Erythroblast (primary cell): ENCODE measurements at regions not wholly inside any gene's neighbourhood (a gene's known extent, or its start where the extent isn't known, plus 50 kb on each side); places are given as distances from the start of the nearest gene placed in this dataset.

Experiments
- GATA1 ChIP-seq: IDR thresholded peaks from 2 replicates; pipeline ENCODE4 v1.6.1; 2011; ENCODE audit warnings: low read depth, mild to moderate bottlenecking, control low read depth, low read length, moderate library complexity
- POLR2A ChIP-seq: IDR thresholded peaks from 2 replicates; pipeline ENCODE4 v1.6.1; 2011; ENCODE audit warnings: mild to moderate bottlenecking, low read length

GRCh38 chr4:129901205-129901604, 805.3 kb downstream of the C4orf33 start:
- TF ChIP-seq POLR2A (no peak), GATA1 (no peak)
